Testis (tissue), 2 donors: ENCODE measurements at regions not wholly inside any gene's neighbourhood (a gene's known extent, or its start where the extent isn't known, plus 50 kb on each side); places are given as distances from the start of the nearest gene placed in this dataset.

Source experiments
- CTCF ChIP-seq, 3 experiments: fragments of 450-650 bp in 2 of 3; fragments of 200-600 bp in 1 of 3; sonication (generic) in 1 of 3; IDR thresholded peaks; one replicate each; pipeline ENCODE4 v1.5.1; 2016 to 2019; ENCODE audit warnings: antibody characterized with exemption in 3 of 3, mild to moderate bottlenecking in 2 of 3, moderate library complexity in 1 of 3
- POLR2A ChIP-seq: fragments of 450-650 bp; IDR thresholded peaks from one replicate; pipeline ENCODE4 v1.6.1; 2017; ENCODE audit warnings: antibody characterized with exemption, mild to moderate bottlenecking, moderate library complexity

GRCh38 chr6:165042912-165043311, 266.5 kb downstream of the C6orf118 start:
- TF ChIP-seq CTCF (IDR thresholded peaks at IDR 0.05) (no peak), POLR2A (no peak)
